ENCODE measurements at regions not wholly inside any gene's neighbourhood (a gene's known extent, or its start where the extent isn't known, plus 50 kb on each side); places are given as distances from the start of the nearest gene placed in this dataset.
A peak's percentile ranks its signal among the peaks of the same experiment; 100 is the strongest.

DNA sequence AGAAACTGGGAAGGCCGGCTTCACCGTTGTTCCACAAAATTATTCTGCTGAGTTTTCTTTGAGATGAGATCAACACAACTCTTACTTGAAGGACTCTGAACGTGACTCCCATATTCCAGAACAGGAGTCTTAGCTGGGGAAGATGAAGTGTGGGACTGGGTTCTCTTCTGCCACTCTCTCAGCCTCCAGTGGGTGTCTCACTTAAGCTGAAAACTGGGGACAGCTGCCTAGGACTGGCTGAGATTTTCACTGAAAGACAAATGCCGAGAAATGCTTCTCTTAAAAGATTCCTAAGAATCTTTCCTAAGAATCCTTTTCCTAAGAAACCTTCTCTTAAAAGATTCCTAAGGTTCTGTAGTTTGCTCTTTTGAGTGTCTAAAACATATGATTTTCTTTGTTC, 156.6 kb upstream of the LHCGR start:
- peak; percentile 18 for DNase-seq

DNA sequence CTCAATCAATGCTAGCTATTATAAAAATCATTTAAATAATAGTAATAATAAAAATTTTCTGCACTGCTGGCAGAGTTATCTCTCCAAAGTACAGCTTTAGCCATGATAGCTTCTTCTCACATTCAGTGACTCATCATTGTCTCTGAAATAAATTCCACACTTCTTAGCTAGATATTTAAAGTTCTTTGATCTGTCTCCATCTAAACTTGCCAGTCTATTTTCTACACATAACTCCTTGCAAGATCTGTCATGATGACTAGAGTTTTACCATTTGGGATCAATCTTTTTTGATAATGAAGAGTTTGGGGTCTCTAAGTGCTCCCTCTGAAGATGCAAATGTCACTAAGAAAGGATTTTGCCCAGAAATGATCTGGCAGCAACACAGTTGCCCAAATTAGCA, 155.4 kb upstream of the LHCGR start:
- no peak for DNase-seq

DNA sequence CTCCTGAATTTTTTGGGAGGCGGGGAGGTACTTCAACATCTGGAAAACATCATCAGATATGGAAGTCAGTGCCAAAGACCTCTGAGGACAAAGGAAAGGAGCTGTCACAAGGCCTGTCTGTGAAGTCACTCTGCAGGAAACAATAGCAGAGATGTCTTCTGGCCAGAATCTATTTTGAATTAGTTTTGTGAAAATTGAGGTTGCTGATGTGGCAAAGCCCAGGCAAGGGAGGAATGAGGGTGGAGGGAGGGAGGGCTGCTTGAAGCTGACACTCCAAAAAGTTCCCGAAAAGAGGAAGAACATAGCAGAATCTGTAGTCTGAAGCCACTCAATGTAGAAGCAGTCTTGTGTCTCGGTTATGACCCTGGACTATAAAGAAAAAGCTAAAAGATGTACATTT, 151.1 kb upstream of the LHCGR start:
- DNase-seq, result no peak

DNA sequence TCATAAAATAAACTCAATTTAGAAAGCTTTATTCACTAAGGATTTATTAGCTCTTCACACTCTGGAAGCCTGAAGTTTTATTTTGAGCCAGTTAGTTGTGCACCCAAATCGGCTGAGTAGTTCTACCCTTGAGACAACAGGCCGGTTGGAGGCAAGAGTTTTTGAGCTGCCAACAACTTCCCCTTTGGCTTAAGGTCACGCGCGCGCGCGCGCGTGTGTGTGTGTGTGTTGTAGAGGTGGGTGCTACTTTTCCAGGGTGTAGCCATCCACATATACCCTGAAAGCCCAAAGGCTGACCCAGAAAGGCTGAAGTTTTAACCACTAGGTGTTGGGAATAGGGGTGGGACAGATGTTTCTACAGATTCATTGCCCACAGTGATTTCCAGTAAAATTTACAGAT, 150.2 kb upstream of the LHCGR start:
- DNase-seq, result no peak

DNA sequence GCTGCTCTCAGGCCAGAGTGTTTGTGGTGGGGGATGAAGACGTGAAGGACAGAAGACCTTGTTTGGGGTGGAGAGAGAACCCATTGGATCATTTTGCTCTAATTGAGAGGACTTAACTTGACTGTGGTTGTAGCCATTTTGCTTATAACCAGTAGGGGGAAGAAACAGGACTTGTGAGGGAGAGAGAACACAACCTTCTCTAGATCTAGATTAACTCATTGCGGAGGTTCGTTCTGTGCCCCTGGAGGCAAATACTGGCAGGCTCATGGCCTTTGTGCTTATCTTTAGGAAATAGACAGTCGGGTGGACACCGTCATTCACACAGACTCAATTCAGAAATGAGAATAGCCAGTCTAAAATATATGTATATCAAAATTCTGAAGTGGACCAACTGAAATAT, 147.0 kb upstream of the LHCGR start:
- DNase-seq, result no peak

DNA sequence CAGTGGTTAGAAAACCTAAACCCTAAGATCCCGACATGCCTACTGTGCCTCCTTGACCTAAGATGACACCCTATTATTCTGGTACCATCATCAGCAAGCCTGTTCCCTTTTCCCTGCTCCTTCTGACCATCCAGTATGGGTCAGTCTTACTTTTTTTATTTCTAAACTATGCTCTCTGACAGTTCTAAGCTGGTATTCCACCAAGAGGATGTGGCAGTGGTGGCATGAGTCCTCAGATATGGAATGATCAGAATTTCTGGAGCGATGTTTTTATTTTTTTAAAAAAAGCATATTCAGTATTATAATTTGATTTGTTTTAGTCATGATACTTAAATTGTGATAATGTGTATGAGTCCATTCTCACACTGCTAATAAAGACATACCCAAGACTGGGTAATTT, 145.9 kb upstream of the LHCGR start:
- no peak for DNase-seq

DNA sequence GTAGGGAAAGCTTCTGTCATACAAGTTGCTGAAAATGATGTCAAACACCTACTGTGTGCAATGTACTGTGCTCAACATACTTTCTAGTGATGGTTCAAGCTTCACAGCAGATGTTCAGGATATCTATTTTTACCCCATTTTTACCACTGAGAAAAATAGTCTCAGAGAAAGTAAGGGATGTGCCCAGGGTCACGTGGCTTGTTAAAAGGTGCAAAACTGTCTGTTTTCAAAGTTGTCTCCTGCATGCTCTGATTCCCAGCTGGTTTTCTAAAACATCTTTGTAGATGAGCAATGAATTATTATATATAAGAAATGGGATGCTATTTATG, 145.5 kb upstream of the LHCGR start:
- DNase-seq, result no peak

DNA sequence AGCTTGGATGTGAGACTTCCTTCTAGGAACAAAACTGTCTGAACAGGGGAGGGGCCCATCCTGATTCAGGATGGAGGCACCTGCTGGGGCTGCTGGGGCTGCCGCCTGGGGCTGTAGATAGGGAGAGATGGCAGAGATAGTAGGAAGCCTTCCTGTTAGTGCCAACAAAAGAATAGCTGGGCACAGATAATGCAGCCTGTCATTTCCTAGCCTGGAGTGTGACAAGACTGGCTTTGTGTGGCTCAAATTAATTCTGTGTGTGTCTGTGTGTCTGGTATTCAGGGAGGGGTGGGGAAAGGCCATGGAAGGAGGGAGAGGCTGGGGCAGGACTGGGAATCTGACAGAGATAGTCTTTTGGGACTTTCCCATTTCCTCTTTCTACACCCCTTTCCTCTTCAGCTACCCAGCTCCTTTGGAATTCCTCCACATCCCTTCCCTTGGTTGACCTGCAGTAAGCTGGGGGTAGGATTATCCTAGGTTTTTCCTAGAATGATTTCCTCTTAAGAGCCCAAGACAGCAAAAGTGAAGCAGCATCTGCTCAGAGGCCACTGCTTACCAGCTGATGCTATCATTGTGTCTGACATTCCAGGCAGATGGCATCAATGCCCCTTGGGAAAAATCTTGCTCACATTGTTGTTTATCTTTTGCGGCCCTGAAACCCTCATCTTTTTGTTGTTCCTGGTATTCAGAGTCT, 144.9 kb upstream of the LHCGR start:
- DNase-seq, result no peak

DNA sequence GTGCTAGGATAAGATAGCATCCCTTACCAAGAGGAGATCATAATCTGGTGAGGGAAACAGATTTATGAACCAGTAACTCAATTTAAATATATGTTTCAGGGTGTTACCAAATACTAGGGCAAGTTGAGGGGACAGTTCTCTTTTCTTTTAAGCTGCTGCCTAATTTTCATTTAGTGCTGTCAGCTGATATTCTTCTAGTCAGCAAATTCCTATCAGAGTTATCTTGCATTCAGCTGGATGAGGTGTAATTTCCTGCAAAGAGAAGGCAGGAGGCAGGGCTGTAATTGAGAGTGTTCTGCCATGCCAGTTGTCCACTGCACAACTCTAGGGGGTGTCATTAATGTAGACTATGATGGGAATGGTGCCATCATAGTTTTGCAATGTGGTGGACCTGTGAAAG, 141.3 kb upstream of the LHCGR start:
- no peak for DNase-seq

DNA sequence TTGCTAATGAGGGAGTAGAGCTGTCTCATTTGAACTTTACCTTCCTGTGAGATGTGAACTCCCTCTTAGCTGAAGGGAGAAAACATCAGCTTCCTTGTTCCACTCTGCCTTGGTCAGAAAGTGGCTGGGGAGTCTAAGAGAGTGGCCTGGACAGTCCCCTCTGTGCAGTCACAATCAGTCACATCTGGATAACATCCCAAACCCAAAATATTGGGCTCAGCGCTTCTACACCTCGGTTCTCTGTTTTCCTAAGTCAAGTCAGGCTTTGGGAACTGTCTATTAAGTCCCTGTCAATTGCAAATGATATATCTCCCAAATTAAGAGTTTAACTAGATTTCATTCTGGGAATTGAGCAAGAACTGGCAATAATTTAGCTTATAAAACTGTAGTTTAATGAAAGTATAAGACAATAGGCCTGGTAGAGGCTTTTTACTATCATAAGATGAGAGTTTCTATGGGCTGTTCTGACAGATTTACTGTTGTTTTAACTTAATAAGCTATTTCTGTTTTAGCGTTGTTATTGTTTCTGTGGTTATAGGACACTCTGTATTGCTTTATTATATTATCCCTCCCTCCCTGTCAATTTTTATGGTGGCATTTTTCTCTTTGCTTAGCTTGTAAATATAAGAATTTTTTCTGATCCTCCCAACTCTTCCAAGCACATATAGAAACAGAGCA, 135.1 kb upstream of the LHCGR start:
- DNase-seq, result no peak

DNA sequence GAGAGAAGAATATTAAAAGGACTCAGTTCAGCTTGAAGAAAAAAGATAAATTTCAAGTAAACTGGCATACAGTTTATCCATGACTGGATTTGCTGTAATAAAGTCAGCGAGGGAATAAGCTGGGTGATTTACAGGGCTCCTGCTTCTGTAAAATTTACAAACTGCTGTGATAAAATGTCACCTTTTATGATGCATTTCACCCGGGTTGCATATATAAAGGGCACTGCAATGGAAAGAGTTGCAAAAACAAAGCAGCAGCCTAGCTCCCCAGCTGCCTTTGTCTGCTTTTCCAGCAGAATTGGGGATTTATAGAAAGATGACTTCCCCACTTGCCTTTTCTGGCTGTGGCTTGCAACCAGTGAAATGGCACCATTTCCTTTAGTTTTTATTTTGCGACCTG, 132.5 kb upstream of the LHCGR start:
- DNase-seq, result no peak

DNA sequence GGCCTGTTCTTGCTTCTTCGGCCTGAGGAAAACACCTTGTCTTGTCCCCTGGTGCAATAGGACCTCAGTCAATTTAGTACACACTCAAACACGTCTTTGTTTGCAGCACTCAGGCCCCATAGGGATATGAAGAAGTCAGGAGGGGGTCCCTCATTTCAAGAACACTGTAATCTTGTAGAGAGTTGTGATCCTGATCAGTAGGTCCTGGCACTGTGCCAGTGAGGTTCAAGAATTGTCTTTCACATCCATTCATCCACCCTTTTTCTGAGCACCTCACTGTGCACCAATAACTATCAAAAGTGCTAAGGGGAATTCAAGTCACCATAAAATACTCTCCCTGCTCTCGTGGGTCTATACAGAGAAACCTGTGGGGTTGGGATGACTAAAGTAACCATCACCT, 131.4 kb upstream of the LHCGR start:
- DNase-seq, result no peak

DNA sequence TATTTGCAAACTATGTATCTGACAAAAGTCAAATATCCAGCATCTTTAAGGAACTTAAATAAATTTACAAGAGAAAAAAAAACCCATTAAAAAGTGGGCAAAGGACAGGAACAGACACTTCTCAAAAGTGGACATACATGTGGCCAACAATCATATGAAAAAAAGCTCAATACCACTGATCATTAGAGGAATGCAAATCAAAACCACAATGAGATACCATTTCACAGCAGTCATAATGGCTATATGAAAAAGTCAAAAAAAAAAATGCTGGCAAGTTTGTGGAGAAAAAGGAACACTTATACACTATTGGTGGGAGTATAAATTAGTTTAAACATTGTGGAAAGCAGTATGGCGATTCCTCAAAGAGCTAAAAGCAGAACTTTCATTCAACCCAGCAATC, 130.3 kb upstream of the LHCGR start:
- DNase-seq, result no peak

DNA sequence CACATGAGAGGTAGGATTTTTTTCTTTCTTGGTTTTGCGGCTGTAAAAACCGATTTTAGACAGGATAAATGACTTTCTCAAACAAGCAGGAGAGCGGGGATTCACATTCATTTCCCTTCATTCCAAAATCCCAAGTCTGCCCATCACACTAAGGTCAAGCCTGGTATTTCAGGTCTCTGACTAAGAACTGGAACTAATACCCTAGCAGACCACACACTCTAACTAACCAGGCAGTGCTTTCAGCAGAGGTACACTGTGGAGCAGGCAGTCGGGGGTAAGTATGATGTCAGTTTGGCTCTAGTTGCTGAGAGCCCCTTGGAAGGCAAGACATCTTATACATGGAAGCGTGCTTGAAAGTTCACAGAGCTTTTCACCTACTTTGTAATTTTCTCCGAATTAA, 128.1 kb upstream of the LHCGR start:
- DNase-seq, result no peak

DNA sequence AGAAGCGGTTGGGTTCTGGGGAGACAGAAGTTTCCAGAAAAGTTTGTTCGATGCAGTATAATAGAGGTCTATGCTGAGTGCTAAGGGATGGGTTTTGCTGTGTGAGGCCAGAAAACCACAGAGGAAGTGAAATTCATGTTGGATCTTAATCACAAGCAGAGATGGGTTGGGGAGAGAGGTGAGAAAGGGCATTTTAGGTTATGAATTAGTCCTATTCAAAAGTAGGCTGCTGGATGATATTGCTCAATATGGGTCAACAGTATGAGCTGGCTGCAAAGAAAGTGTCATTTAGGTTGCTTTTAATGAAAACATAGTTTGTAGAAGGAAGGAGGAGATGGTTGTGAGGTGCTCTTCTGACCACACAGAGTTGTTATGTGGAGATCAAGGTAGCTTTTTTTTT, 118.8 kb upstream of the LHCGR start:
- no peak for DNase-seq

DNA sequence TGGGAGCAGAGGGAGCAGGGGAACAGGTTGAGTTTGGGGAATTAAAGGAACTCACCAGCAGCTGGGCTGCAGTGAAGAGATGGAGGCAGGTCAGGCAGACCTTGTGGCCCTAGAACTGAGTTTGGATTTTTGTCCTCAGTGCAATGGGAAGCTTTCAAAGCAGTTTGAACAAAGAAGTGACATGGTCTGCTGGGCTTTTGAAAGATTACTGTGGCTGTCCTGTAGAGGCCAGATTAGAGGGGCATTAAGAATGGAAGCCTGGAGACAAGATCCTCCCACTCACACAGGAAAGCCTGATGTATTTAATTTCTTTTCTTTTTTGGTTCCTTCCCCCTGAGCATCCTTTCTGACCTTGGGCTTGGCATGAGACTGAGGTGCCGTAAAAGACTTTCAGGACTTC, 118.1 kb upstream of the LHCGR start:
- no peak for DNase-seq

DNA sequence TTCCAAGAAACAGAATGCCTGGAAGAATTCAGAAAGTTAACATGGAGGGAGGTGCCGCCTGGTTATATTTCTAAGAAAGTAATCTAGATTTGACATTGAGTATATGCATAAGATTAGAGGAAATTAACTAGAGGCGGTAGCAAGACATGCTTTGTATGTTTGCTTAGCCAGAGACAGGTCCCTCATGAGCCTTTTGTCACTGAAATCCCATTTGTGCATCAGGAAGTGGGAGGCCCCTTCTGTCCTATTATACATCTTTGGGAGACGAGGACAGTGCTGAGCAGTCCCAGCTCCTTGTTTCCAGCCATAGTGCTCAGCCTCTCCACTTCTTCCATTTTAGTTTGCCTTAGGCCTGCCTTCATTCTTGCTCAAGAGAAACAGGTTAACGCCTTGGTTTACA, 115.4 kb upstream of the LHCGR start:
- DNase-seq, result no peak

DNA sequence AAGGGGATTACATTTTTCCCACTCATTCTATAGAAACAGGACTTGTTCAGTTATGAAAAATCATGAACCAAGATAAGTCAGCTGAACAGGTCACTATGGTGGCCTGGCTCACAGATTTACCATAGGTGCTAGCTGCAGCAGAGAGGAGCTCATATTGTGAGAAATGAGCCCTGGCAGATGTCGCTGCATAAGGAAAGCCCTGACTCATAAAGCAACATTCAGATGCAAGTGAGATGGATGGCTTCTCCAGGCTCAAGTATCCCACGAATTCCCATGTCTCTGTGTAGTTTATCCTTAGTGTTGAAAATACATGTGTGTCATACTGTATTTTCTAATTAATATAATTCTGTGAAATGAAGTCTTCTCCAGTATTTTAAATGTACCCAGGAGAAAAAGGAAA, 115.0 kb upstream of the LHCGR start:
- DNase-seq, result no peak

DNA sequence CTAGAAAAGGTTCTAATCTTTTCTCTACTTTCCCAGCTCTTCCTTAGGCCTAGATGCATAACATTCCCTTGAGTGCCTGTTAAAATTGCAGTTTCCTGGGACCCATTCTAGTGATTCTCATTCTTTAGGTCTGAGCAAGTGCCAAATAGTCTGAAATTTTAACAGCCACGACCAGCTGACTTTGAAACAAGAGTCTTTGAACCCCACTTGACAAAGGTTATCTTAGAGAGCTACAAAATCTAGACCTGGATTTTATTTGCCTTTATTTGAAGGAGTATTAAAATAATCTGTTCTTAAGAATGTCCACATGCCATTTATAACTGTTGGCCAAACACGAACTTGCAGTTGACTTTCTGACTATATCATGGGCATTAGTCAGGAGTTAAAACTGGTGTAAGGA, 110.2 kb upstream of the LHCGR start:
- DNase-seq, result no peak

DNA sequence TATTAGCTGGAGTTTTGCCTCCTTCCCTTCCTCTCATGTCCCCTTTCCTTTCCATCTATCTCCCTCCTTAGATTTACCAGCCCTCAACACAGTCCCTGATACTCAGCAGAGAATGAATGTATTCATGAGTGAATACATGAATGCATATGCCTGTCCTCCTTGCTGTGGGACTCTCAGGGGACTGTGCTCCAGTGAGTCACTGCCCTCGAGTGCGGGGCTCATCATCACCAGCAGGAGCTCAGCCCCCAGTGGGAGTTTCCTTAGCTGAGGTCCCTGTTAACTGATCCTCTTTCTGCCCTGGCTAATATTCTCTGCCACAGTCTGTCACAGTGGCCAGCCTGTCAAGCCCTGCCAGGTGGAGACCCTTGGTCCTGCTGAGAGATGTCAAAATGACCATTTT, 104.9 kb upstream of the LHCGR start:
- DNase-seq, result no peak

DNA sequence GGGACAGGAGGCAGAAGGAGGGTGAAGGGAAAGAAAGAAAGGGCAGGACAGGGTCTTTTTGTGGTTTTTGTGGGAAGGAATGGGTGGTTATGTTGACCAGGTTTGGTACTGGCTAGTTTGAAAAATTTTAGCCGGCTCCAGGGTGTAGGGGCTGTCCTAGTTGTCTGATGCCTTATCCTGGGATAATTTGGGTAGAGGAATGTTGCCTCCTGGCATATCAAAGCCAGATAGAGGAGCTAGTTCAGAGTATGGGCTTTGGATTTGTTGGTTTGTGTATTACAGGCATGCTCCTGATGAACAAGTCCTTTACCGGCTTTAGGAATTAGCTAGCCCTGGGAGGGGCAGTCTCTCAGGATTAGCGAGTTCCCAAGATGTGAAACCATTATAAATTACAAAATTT, 101.1 kb upstream of the LHCGR start:
- no peak for DNase-seq

DNA sequence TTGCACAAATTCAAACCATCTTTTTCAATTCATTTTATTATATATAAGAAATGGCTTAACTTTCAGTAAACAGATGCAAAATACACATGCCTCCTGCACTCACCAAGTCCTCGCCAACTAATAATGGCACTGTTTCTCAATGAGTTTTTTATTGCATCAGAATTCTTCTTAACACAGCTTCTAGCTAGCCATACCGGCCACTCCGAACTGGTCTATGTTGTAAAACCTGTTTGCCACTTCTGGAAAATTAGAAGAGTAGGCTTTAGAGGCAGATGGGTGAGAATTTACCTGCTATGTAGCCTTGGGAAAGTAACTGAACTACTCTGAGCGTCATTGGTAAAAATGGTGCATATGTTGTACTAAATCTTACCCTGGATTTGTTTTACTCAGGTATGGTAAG, 100.6 kb upstream of the LHCGR start:
- no peak for DNase-seq

DNA sequence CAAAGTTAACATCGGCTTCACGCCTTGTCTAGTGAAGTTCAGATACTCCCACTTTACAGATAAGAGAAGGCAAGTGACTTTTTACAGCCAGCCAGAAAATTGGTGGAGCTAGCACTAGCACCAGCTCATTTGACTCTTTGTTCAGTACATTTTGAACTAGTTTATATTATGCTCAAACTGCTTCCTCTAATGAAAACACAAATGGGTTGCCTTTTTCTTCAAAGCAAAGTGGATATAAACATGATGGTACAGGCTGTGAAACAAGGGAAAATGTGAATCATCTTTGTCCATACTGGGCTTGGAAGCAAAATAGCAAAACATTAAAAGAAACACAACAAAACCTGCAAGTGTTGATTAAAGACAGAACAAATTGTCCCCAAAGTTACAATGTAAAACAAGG, 99.6 kb upstream of the LHCGR start:
- DNase-seq, result no peak

DNA sequence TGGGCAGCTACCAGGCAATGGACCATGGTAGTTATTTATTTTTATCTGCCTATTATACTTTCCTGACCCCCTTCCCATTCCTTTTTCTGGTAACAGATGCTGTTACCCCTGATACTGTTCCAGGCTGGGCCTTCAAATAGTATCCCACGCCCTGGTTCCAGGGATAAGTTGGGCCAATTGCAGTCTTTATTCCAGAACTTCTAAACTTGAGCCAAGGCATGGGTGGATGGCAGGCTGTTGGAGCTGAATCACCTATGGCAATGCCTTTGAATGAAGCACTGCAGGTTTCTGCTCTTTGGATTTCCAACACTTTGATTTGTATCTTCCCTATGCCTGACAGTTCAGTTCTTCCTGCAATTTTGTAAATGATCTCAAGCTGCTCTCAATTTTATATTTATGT, 99.2 kb upstream of the LHCGR start:
- no peak for DNase-seq

DNA sequence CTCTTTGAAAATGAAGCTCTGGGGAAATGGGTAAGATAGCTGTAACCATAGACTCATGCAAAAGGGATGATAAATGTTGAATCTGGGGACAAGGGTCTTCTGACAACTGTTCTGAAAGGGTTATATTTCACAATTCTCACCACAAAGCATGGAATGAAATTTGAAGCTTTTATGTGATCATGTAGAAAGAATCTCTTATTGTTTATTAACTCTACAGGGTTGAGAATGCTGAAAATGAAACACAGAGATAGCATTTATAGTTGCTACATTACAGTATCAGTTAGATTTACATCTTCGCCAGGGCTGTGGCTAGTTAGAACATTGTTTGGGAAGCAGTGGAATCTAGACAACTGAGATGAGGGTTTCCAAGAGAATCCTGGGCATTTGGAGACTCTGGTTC, 97.4 kb upstream of the LHCGR start:
- DNase-seq, result no peak

DNA sequence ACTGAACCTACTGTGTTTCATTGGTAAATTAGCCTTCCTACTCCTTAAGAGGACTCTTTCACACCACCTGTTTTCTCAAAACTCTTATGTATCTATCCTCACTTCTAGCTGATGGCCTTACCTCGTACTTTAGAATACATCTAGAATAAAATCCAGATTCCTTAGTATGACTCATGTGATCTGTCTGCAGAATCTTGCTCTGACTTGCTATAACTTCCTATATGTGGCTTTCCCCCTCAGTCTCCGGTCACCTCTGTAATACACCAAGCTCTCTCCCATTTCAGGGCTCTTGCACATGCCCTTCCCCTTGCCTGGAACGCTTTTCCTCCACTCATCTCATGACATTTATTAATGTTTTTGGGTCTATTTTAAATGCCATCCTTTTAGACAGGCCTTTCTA, 95.6 kb upstream of the LHCGR start:
- no peak for DNase-seq
